Gastroesophageal sphincter (tissue), 4 donors: ENCODE measurements at regions not wholly inside any gene's neighbourhood (a gene's known extent, or its start where the extent isn't known, plus 50 kb on each side); places are given as distances from the start of the nearest gene placed in this dataset.

Source experiments
- ATAC-seq: fragments of 150-250 bp; one replicate; pipeline ENCODE4 v1.9.1; 2016; ENCODE audit warnings: mild to moderate bottlenecking, moderate library complexity
- H3K27ac ChIP-seq, 4 donors: fragments of 200-600 bp; sonication (generic) in 3 of 4; 1 replicate in 3 of 4; 2 replicates in 1 of 4; pipeline ENCODE4 v1.5.1; 2016 to 2019
- H3K27me3 ChIP-seq: fragments of 200-600 bp; sonication (generic); one replicate; pipeline ENCODE4 v1.5.1; 2019
- H3K36me3 ChIP-seq, 2 donors: fragments of 200-600 bp; sonication (generic); one replicate each; pipeline ENCODE4 v1.5.1; 2019; ENCODE audit warnings: control low read depth in 1 of 2
- H3K4me1 ChIP-seq, 3 donors: fragments of 200-600 bp; sonication (generic); 1 replicate in 2 of 3; 2 replicates in 1 of 3; pipeline ENCODE4 v1.5.1; 2016 to 2019; ENCODE audit warnings: control low read depth in 2 of 3
- H3K4me3 ChIP-seq, 2 donors: fragments of 200-600 bp; sonication (generic); one replicate each; pipeline ENCODE4 v1.5.1; 2019; ENCODE audit warnings: mild to moderate bottlenecking in 1 of 2, moderate library complexity in 1 of 2
- H3K9me3 ChIP-seq, 3 donors: fragments of 200-600 bp; sonication (generic); one replicate each; pipeline ENCODE4 v1.5.1; 2017 to 2019; ENCODE audit warnings: control low read depth in 2 of 3
- EP300 ChIP-seq: sonication (generic); formaldehyde crosslinking; IDR thresholded peaks from one replicate; pipeline ENCODE4 v1.6.1; 2017; ENCODE audit warnings: antibody characterized with exemption, mild to moderate bottlenecking
- POLR2A ChIP-seq, 2 donors: fragments of 450-650 bp; IDR thresholded peaks; one replicate each; pipeline ENCODE4 v1.6.1; 2017; ENCODE audit warnings: antibody characterized with exemption in 2 of 2, mild to moderate bottlenecking in 2 of 2, moderate library complexity in 1 of 2
- POLR2AphosphoS5 ChIP-seq: sonication (generic); formaldehyde crosslinking; IDR thresholded peaks from one replicate; pipeline ENCODE4 v1.6.1; 2017; ENCODE audit warnings: antibody characterized with exemption
- WGBS, 2 donors: methylation state at CpG; one replicate each; pipeline ENCODE4 v1.1.5; 2018; ENCODE audit warnings: low coverage in 1 of 2; 5-methylcytosine and 5-hydroxymethylcytosine counted together
- TF ChIP-seq, protein P1 (sequence below), 4 experiments: fragments of 200-600 bp in 2 of 4; fragments of 450-650 bp in 2 of 4; sonication (generic) in 1 of 4; IDR thresholded peaks; one replicate each; pipeline ENCODE4 v1.5.1; 2017 to 2019; ENCODE audit warnings: antibody characterized with exemption in 4 of 4, mild to moderate bottlenecking in 2 of 4, moderate library complexity in 2 of 4

DNA sequence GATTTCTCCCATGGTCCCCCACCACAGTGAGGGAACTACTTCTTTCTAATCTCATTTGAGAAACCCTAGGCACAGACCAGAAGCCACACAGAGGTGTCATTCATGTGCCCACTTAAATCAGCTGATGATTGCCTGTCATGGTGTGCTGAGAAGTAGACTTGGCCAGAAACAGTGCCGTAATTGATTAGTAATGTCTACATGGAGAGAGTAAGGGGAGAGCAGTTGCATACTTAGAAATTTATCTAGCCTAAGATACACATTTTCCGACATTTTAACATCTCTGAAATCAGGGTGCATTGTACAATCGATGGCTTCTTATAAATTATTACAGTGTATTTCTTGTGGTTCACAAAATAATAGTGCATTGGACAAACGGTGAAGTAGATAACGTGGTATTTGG is 271.8 kb downstream of the IRF8 start:
- H3K4me3 ChIP-seq: no peak overlapping the region
- H3K27me3 ChIP-seq: peaks cover 4% of the 10 kb centered on the region
- H3K9me3 ChIP-seq: peaks cover 0 to 10% (median 0%) of the 10 kb centered on the region in 3 donors
- 76 to 86% methylated on average over 5 of the region's 5 CpGs for WGBS, 2 donors
- TF ChIP-seq, protein P1, sequence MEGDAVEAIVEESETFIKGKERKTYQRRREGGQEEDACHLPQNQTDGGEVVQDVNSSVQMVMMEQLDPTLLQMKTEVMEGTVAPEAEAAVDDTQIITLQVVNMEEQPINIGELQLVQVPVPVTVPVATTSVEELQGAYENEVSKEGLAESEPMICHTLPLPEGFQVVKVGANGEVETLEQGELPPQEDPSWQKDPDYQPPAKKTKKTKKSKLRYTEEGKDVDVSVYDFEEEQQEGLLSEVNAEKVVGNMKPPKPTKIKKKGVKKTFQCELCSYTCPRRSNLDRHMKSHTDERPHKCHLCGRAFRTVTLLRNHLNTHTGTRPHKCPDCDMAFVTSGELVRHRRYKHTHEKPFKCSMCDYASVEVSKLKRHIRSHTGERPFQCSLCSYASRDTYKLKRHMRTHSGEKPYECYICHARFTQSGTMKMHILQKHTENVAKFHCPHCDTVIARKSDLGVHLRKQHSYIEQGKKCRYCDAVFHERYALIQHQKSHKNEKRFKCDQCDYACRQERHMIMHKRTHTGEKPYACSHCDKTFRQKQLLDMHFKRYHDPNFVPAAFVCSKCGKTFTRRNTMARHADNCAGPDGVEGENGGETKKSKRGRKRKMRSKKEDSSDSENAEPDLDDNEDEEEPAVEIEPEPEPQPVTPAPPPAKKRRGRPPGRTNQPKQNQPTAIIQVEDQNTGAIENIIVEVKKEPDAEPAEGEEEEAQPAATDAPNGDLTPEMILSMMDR (IDR thresholded peaks at IDR 0.05): no peak
- TF ChIP-seq POLR2A (IDR thresholded peaks at IDR 0.05) (no peak), POLR2AphosphoS5 (no peak), EP300 (no peak)
- no peak for ATAC-seq
- H3K36me3 ChIP-seq: no peaks in the 10 kb centered on the region
- H3K27ac ChIP-seq: no peak overlapping the region
- H3K4me1 ChIP-seq: no peaks in the 10 kb centered on the region

DNA sequence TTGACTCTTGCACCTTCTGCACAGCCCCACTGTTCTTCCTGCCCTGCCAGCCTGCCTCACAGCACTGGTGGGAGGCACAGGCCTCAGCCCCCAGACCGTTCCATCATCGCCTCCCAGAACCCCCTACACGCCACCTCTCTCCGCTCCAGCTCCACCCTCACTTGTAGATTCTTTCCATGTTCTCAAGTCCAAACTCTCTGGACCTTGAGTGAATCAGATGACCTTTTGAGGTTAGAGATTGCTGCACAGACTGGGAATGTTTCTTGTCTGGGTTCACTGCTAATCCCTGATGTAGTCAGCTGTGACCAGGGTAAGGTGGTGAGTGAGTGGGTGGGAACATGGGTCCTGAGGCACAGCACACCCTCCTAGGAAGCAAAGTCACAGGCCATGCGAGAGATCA is 272.4 kb downstream of the IRF8 start:
- no peak overlapping the region for H3K4me3 ChIP-seq
- WGBS, 2 donors: 71 to 100% methylated on average over 5 of the region's 5 CpGs
- H3K36me3 ChIP-seq: no peaks in the 10 kb centered on the region
- H3K9me3 ChIP-seq: peaks cover 0 to 4% (median 0%) of the 10 kb centered on the region in 3 donors
- no peak overlapping the region for H3K27ac ChIP-seq
- peaks cover 4% of the 10 kb centered on the region for H3K27me3 ChIP-seq
- no peaks in the 10 kb centered on the region for H3K4me1 ChIP-seq
- no peak for ATAC-seq
- TF ChIP-seq, protein P1 (IDR thresholded peaks at IDR 0.05): no peak
- no peak for TF ChIP-seq POLR2AphosphoS5
- TF ChIP-seq POLR2A (IDR thresholded peaks at IDR 0.05): no peak
- no peak for TF ChIP-seq EP300

DNA sequence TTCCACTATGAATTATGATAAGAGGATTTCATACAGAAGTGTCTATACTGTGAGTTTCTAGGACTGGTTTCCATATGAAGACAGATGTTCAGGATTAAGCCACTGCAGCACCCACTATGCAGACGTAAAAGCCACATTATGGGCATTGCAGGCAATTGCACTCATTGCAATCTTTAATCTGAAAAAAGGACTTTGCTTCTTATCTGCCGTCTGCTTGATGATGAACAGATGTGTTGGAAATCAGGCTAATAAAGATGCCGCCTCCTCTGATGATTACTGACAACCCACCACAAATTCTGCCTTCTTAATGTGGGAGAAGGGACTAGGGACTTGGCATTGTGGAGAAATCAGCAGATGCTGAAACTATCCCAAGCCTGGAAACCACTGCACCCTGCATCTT is 276.9 kb downstream of the IRF8 start:
- 73 to 84% methylated on average over 3 of the region's 3 CpGs for WGBS, 2 donors
- TF ChIP-seq, protein P1 (IDR thresholded peaks at IDR 0.05): no peak
- TF ChIP-seq POLR2AphosphoS5 (no peak), EP300 (no peak)
- Histone ChIP-seq H3K27ac (no peak overlapping the region), H3K9me3 (no peaks in the 10 kb centered on the region), H3K36me3 (no peaks in the 10 kb centered on the region), H3K4me1 (no peaks in the 10 kb centered on the region), H3K27me3 (peaks cover 4% of the 10 kb centered on the region), H3K4me3 (no peak overlapping the region)
- no peak for ATAC-seq

DNA sequence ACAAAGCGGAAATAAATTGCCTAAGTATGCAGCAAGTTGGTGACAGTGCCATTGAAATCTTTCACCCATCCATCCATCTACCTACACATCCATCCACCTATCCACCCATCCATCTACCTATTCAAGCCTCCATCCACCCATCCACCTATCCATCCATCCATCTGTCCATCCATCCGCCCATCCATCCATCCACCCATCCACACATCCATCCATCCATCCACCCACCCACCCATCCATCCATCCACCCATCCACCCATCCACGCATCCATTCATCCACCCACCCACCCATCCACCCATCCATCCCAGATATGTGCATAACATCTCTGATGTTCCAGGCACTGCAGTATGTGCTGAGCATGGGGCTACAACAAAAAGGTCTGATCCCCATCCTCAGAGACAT is 277.5 kb downstream of the IRF8 start:
- Histone ChIP-seq H3K27ac (no peak overlapping the region), H3K9me3 (no peaks in the 10 kb centered on the region), H3K27me3 (peaks cover 4% of the 10 kb centered on the region), H3K4me3 (no peak overlapping the region), H3K4me1 (no peaks in the 10 kb centered on the region), H3K36me3 (no peaks in the 10 kb centered on the region)
- TF ChIP-seq POLR2A (IDR thresholded peaks at IDR 0.05): no peak
- no peak for TF ChIP-seq EP300
- no peak for TF ChIP-seq POLR2AphosphoS5
- TF ChIP-seq, protein P1 (IDR thresholded peaks at IDR 0.05): no peak
- 90 to 94% methylated on average over 2 to 3 of the region's 3 CpGs for WGBS, 2 donors
- ATAC-seq: no peak

DNA sequence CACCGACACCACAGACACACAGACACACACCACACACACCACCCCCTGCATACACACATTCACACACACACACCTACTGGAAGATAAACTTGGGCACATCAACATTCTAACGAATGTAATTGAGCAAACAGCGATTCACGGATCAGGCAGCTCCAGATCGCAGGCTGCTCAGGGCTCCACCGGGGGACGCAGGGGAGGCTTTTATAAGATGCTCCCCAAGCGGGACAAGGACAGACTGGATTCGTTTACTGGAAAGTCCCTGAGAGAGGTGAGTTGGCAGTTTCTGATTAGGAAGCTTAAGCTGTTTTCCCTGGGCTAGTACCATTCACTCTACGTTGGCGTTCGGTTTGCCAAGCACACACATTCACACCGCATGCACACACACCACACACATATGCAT is 281.3 kb downstream of the IRF8 start:
- no peak for ATAC-seq
- Histone ChIP-seq H3K36me3 (no peaks in the 10 kb centered on the region), H3K27me3 (no peaks in the 10 kb centered on the region), H3K27ac (no peak overlapping the region), H3K4me1 (no peaks in the 10 kb centered on the region), H3K4me3 (no peak overlapping the region), H3K9me3 (no peaks in the 10 kb centered on the region)
- 97 to 100% methylated on average over 4 to 5 of the region's 13 CpGs for WGBS, 2 donors
- TF ChIP-seq POLR2A (IDR thresholded peaks at IDR 0.05) (no peak), POLR2AphosphoS5 (no peak), EP300 (no peak)
- TF ChIP-seq, protein P1 (IDR thresholded peaks at IDR 0.05): no peak
